HepG2 (cell line): ENCODE measurements at regions not wholly inside any gene's neighbourhood (a gene's known extent, or its start where the extent isn't known, plus 50 kb on each side); places are given as distances from the start of the nearest gene placed in this dataset.

Experiments
- ATAC-seq: fragments of 200-7000 bp; cut with Tn5 transposase; 3 replicates; pipeline ENCODE4 v1.9.1; 2020; ENCODE audit warnings: mild to moderate bottlenecking, moderate library complexity
- BruUV-seq: library from RNA; stranded (reverse); fragments of 400-500 nt; replicated peaks from 2 replicates; lab custom pipeline; 2021; lab: Mats Ljungman, UMichigan
- CTCF ChIA-PET: fragments of 300-600 bp; formaldehyde crosslinking; extraction: SDS; loops from one replicate; lab custom pipeline; 2021; ENCODE audit warnings: low total read pairs, inconsistent platforms, low intra/inter-chr PET ratio; lab: Yijun Ruan, JAX
- POLR2A ChIA-PET: fragments of 350-600 bp; sonication (Branson Sonifier 250); formaldehyde crosslinking; loops from one replicate; lab custom pipeline; 2020; ENCODE audit warnings: antibody characterized with exemption, inconsistent platforms; lab: Yijun Ruan, JAX
- DNase-seq: peaks from one replicate; pipeline ENCODE4 v3.0.0-alpha.2; 2015; ENCODE audit warnings: low spot score
- FAIRE-seq: peaks from 3 replicates; lab custom pipeline; 2011; peaks lifted over from hg19 to GRCh38; lab: Jason Lieb, UNC
- H2AFZ ChIP-seq: one replicate; pipeline ENCODE4 v1.6.1; 2011; ENCODE audit warnings: low read length, inconsistent platforms
- H3K27ac ChIP-seq: fragments of 300-600 bp; 3 replicates; pipeline ENCODE4 v1.8.0; 2011; ENCODE audit warnings: mixed run types, mild to moderate bottlenecking, mixed read lengths, low read length, inconsistent platforms; ENCODE audit not compliant: insufficient read depth; ENCODE audit errors: extremely low read length
- H3K27me3 ChIP-seq, 2 experiments: fragments of 200-600 bp in 1 of 2; 2 replicates in 1 of 2; 3 replicates in 1 of 2; pipeline versions ENCODE4 v1.6.0 to v1.8.0; 2011; ENCODE audit warnings: low read length in 2 of 2, mild to moderate bottlenecking in 2 of 2, moderate library complexity in 2 of 2, inconsistent platforms in 1 of 2; ENCODE audit not compliant: insufficient read depth in 2 of 2, control insufficient read depth in 1 of 2
- H3K36me3 ChIP-seq, 2 experiments: fragments of 200-600 bp in 1 of 2; replicated peaks in 1 of 2; 2 replicates in 1 of 2; 3 replicates in 1 of 2; pipeline versions ENCODE4 v1.5.1 to v1.8.0; 2011; ENCODE audit warnings: low read length in 2 of 2, inconsistent platforms in 1 of 2; ENCODE audit not compliant: insufficient read depth in 2 of 2, control insufficient read depth in 1 of 2
- H3K4me1 ChIP-seq: 2 replicates; pipeline ENCODE4 v1.5.1; 2012; ENCODE audit warnings: low read length, inconsistent platforms; ENCODE audit not compliant: insufficient read depth
- H3K4me2 ChIP-seq: 2 replicates; pipeline ENCODE4 v1.6.0; 2011; ENCODE audit warnings: low read depth, low read length, inconsistent platforms
- H3K4me3 ChIP-seq, 3 experiments: fragments of 200-600 bp in 1 of 3; sonication (generic), shearing (Covaris generic) in 1 of 3; replicated peaks in 1 of 3; 2 replicates each; pipeline ENCODE4 v1.5.1; 2011 to 2016; ENCODE audit warnings: low read length in 3 of 3, inconsistent platforms in 2 of 3, low read depth in 2 of 3, mild to moderate bottlenecking in 2 of 3, control low read depth in 1 of 3, mixed read lengths in 1 of 3; ENCODE audit not compliant: insufficient read depth in 1 of 3
- H3K79me2 ChIP-seq: one replicate; pipeline ENCODE4 v1.6.1; 2011; ENCODE audit warnings: low read length, inconsistent platforms; ENCODE audit not compliant: insufficient read depth
- H3K9ac ChIP-seq: 2 replicates; pipeline ENCODE4 v1.6.0; 2011; ENCODE audit warnings: mild to moderate bottlenecking, low read depth, low read length, inconsistent platforms; ENCODE audit not compliant: insufficient read depth
- H3K9me3 ChIP-seq: 2 replicates; pipeline ENCODE4 v1.5.1; 2012; ENCODE audit warnings: mild to moderate bottlenecking, low read length
- H4K20me1 ChIP-seq: 2 replicates; pipeline ENCODE4 v1.6.0; 2011; ENCODE audit warnings: inconsistent platforms, mild to moderate bottlenecking, low read length, moderate library complexity; ENCODE audit not compliant: insufficient read depth
- FOXC1 ChIP-seq: sonication (generic); formaldehyde crosslinking; IDR thresholded peaks from 2 replicates; pipeline ENCODE4 v1.8.0; 2022; ENCODE audit warnings: mild to moderate bottlenecking, missing genetic modification reagents, borderline replicate concordance
- HNRNPK ChIP-seq: fragments of 200-400 bp; formaldehyde crosslinking; IDR thresholded peaks from 2 replicates; pipeline ENCODE4 v1.6.1; 2018; ENCODE audit warnings: low read length, low read depth, moderate library complexity, mild to moderate bottlenecking; ENCODE audit not compliant: poor library complexity, severe bottlenecking
- KLF16 ChIP-seq, 2 experiments: sonication (generic) in 1 of 2; formaldehyde crosslinking in 1 of 2; IDR thresholded peaks; 2 replicates each; pipeline versions ENCODE4 v1.6.1 to v1.8.0; 2016 to 2023; ENCODE audit warnings: missing genetic modification reagents in 2 of 2, missing compliant biosample characterization in 1 of 2
- MAF1 ChIP-seq: sonication (generic); formaldehyde crosslinking; IDR thresholded peaks from 2 replicates; pipeline ENCODE4 v1.5.0; 2020; ENCODE audit warnings: missing genetic modification reagents, borderline replicate concordance
- PCBP2 ChIP-seq: fragments of 200-400 bp; formaldehyde crosslinking; optimal IDR thresholded peaks from 2 replicates; pipeline ENCODE3; 2018; ENCODE audit warnings: low read length, low read depth; ENCODE audit not compliant: poor library complexity, severe bottlenecking
- PTBP1 ChIP-seq: fragments of 200-400 bp; formaldehyde crosslinking; IDR thresholded peaks from 2 replicates; pipeline ENCODE4 v1.6.1; 2018; ENCODE audit warnings: low read length, low read depth; ENCODE audit not compliant: poor library complexity, severe bottlenecking
- WGBS: methylation state at CpG from one replicate; pipeline ENCODE4 v1.1.6; 2017; ENCODE audit warnings: low lambda C conversion rate; 5-methylcytosine and 5-hydroxymethylcytosine counted together
- in situ Hi-C: cut with HindIII; loops from 2 replicates; pipeline ENCODE4 v1.10.0; 2017; ENCODE audit warnings: low pct_unique_long_range_greater_than_20kb; ENCODE audit not compliant: extremely low pct_ligation_motif_present
- intact Hi-C: fragments of 100-400 bp; cut with micrococcal nuclease; formaldehyde crosslinking; loops from one replicate; pipeline ENCODE4 v1.10.0; 2022; ENCODE audit not compliant: unreplicated experiment
- TF ChIP-seq, protein P1 (sequence below): sonication (generic); formaldehyde crosslinking; IDR thresholded peaks from 2 replicates; pipeline ENCODE4 v1.4.0; 2020; ENCODE audit warnings: missing genetic modification reagents
- TF ChIP-seq, protein P2 (sequence below): sonication (generic); formaldehyde crosslinking; IDR thresholded peaks from 2 replicates; pipeline ENCODE4 v1.5.0; 2020; ENCODE audit warnings: missing genetic modification reagents
- TF ChIP-seq, protein P3 (sequence below): sonication (generic); formaldehyde crosslinking; IDR thresholded peaks from 2 replicates; pipeline ENCODE4 v1.5.0; 2020; ENCODE audit warnings: mild to moderate bottlenecking, missing genetic modification reagents, moderate library complexity

DNA sequence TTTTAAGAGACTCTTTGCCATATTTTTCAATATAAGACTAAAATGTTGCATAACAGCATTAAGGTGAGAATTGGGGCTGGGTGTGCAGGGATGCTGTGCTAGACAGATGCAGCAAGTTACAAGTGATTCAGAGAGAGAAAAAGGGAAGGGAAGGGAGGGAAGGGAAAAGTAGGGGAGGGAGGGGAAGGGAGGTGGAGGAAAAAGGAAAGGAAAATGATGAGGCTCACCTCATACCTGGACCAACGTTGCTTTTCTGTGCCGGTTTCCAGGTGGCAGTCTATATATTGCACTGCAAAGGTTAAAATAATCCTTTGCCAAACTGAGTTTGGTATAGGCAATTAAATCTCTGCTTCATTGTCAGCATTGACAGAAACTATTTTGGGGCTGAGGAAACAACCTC, 155.4 kb upstream of the LAMA2 start:
- WGBS, result 1% methylated on average over 2 of the region's 2 CpGs
- Histone ChIP-seq H2AFZ (no peak overlapping the region), H3K9me3 (no peaks in the 10 kb centered on the region), H3K9ac (no peak overlapping the region), H3K4me2 (no peak overlapping the region), H3K27me3 (no peaks in the 10 kb centered on the region), H3K4me1 (no peaks in the 10 kb centered on the region), H3K79me2 (no peaks in the 10 kb centered on the region), H3K36me3 (no peaks in the 10 kb centered on the region), H3K4me3 (no peak overlapping the region), H3K27ac (no peak overlapping the region), H4K20me1 (no peaks in the 10 kb centered on the region)
- no peak for DNase-seq
- in situ Hi-C loops (loop anchor here (10.0 kb wide), 1 partner anchor 873 kb away; no protein-coding TSS in a partner anchor), intact Hi-C loops (no loop called here)
- ChIA-PET CTCF (no interaction called here), POLR2A (no interaction called here)
- no peak for ATAC-seq
- TF ChIP-seq HNRNPK, result peak; percentile 58
- TF ChIP-seq PCBP2, result peak; percentile 84
- TF ChIP-seq, protein P1, sequence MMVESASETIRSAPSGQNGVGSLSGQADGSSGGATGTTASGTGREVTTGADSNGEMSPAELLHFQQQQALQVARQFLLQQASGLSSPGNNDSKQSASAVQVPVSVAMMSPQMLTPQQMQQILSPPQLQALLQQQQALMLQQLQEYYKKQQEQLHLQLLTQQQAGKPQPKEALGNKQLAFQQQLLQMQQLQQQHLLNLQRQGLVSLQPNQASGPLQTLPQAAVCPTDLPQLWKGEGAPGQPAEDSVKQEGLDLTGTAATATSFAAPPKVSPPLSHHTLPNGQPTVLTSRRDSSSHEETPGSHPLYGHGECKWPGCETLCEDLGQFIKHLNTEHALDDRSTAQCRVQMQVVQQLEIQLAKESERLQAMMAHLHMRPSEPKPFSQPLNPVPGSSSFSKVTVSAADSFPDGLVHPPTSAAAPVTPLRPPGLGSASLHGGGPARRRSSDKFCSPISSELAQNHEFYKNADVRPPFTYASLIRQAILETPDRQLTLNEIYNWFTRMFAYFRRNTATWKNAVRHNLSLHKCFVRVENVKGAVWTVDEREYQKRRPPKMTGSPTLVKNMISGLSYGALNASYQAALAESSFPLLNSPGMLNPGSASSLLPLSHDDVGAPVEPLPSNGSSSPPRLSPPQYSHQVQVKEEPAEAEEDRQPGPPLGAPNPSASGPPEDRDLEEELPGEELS (CRISPR knock-in tag), result no peak
- FAIRE-seq, result no peak
- BruUV-seq, result no TSS peak

DNA sequence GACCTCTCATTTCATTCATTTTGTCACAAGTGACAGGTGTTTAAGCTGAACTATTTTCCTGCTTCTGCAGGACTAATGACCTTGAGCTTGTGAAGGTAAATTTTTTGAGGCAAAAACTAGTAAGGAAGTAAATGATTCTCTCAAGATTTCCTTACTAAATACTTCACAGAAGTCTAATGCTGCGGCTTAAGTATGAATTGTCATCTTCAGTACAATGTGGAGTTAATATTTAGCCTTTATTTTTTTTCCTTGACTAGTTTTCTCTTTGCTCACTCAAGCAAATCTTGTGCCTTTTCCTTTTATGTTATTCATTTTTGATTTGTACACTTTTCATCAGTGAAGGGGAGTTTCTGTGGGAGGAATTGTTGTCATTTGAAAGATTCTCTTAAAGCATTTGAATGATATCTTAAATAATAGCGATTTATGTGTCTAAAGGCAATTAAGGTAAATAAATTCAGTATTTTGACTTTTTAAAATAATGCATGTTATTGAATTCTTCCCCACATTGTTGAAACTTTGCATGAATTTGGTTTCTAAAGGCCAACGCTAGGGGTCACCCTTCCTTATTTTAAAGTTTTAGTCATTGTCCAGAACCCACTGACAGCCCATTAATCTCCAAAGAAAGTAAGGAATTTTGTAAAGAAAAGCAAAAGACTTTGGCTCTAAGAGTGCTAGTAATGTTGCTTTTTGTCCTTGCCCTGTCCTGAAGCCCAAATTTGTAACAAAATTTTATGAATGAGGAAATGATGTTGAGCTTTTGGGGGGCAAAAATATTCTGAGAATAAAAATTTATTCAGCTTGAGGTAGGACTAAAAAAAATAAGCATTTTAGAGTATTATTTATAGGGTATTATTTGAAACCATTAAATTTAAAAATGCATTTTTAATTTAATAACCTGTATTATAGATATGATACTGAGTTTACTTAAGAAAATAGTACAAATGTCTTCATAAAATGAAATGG, 157.4 kb upstream of the LAMA2 start:
- Histone ChIP-seq H3K9ac (no peak overlapping the region), H3K36me3 (no peaks in the 10 kb centered on the region), H3K9me3 (no peaks in the 10 kb centered on the region), H3K4me2 (no peak overlapping the region), H3K79me2 (no peaks in the 10 kb centered on the region), H2AFZ (no peak overlapping the region), H3K27ac (no peak overlapping the region), H3K4me3 (no peak overlapping the region), H4K20me1 (no peaks in the 10 kb centered on the region), H3K4me1 (no peaks in the 10 kb centered on the region), H3K27me3 (no peaks in the 10 kb centered on the region)
- intact Hi-C loops, result loop anchor here (1.0 kb wide), 1 partner anchor 527 kb away; no protein-coding TSS in a partner anchor
- FAIRE-seq (no peak), DNase-seq (peak; percentile 39), ATAC-seq (peak; percentile 52; the same call in 1 of the 3 replicates)
- 6% methylated on average over 3 of the region's 3 CpGs for WGBS
- CTCF ChIA-PET, result interaction anchor here (2.0 kb wide), 1 partner anchor 989 kb away, joined by 4 read pairs; no protein-coding TSS in a partner anchor
- POLR2A ChIA-PET, result no interaction called here
- in situ Hi-C loops, result loop anchor here (10.0 kb wide), 1 partner anchor 871 kb away; no protein-coding TSS in a partner anchor
- no TSS peak for BruUV-seq
- TF ChIP-seq, protein P2, sequence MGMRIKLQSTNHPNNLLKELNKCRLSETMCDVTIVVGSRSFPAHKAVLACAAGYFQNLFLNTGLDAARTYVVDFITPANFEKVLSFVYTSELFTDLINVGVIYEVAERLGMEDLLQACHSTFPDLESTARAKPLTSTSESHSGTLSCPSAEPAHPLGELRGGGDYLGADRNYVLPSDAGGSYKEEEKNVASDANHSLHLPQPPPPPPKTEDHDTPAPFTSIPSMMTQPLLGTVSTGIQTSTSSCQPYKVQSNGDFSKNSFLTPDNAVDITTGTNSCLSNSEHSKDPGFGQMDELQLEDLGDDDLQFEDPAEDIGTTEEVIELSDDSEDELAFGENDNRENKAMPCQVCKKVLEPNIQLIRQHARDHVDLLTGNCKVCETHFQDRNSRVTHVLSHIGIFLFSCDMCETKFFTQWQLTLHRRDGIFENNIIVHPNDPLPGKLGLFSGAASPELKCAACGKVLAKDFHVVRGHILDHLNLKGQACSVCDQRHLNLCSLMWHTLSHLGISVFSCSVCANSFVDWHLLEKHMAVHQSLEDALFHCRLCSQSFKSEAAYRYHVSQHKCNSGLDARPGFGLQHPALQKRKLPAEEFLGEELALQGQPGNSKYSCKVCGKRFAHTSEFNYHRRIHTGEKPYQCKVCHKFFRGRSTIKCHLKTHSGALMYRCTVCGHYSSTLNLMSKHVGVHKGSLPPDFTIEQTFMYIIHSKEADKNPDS, result no peak
- no peak for TF ChIP-seq MAF1 (CRISPR knock-in tag)
- no peak for TF ChIP-seq PTBP1
- TF ChIP-seq FOXC1 (CRISPR knock-in tag), result no peak
- TF ChIP-seq, protein P3, sequence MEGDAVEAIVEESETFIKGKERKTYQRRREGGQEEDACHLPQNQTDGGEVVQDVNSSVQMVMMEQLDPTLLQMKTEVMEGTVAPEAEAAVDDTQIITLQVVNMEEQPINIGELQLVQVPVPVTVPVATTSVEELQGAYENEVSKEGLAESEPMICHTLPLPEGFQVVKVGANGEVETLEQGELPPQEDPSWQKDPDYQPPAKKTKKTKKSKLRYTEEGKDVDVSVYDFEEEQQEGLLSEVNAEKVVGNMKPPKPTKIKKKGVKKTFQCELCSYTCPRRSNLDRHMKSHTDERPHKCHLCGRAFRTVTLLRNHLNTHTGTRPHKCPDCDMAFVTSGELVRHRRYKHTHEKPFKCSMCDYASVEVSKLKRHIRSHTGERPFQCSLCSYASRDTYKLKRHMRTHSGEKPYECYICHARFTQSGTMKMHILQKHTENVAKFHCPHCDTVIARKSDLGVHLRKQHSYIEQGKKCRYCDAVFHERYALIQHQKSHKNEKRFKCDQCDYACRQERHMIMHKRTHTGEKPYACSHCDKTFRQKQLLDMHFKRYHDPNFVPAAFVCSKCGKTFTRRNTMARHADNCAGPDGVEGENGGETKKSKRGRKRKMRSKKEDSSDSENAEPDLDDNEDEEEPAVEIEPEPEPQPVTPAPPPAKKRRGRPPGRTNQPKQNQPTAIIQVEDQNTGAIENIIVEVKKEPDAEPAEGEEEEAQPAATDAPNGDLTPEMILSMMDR, result peak; percentile 59
- no peak for TF ChIP-seq KLF16 (CRISPR knock-in tag; IDR thresholded peaks at IDR 0.05)
